PC-3 (cell line): ENCODE measurements at regions not wholly inside any gene's neighbourhood (a gene's known extent, or its start where the extent isn't known, plus 50 kb on each side); places are given as distances from the start of the nearest gene placed in this dataset.

Source experiments
- ATAC-seq: fragments of 200-7000 bp; cut with Tn5 transposase; 2 replicates; pipeline ENCODE4 v1.9.1; 2020; ENCODE audit warnings: mild to moderate bottlenecking, moderate library complexity
- BruUV-seq: library from RNA; stranded (reverse); fragments of 400-500 nt; replicated peaks from 2 replicates; lab custom pipeline; 2021; lab: Mats Ljungman, UMichigan
- CTCF ChIA-PET: fragments of 300-600 bp; sonication (Branson Sonifier 250); formaldehyde crosslinking; loops from one replicate; lab custom pipeline; 2022; ENCODE audit warnings: antibody characterized with exemption; lab: Charles Lee
- POLR2A ChIA-PET: fragments of 300-600 bp; sonication (Branson Sonifier 250); formaldehyde crosslinking; loops from one replicate; lab custom pipeline; 2022; ENCODE audit warnings: antibody characterized with exemption; ENCODE audit not compliant: unreplicated experiment; lab: Charles Lee
- DNase-seq: peaks from one replicate; pipeline ENCODE4 v3.0.0-alpha.2; 2015
- H2AFZ ChIP-seq: fragments of 300-600 bp; sonication (generic); 2 replicates; pipeline ENCODE4 v1.6.0; 2016; ENCODE audit warnings: antibody characterized with exemption, low read length
- H3F3A ChIP-seq: fragments of 300-600 bp; sonication (generic); one replicate; pipeline ENCODE4 v1.6.0; 2017; ENCODE audit warnings: antibody characterized with exemption, low read length, control low read depth, mild to moderate bottlenecking; ENCODE audit not compliant: unreplicated experiment
- H3K27ac ChIP-seq: fragments of 300-600 bp; sonication (generic); 2 replicates; pipeline ENCODE4 v1.5.1; 2016; ENCODE audit warnings: mild to moderate bottlenecking, low read length
- H3K27me3 ChIP-seq: fragments of 300-600 bp; sonication (generic); 2 replicates; pipeline ENCODE4 v1.6.1; 2016; ENCODE audit warnings: low read length, mixed read lengths
- H3K36me3 ChIP-seq: fragments of 300-600 bp; sonication (generic); 2 replicates; pipeline ENCODE4 v1.6.1; 2016; ENCODE audit warnings: low read depth, mixed run types, low read length, mixed read lengths
- H3K4me1 ChIP-seq: fragments of 300-600 bp; sonication (generic); 2 replicates; pipeline ENCODE4 v1.5.1; 2016; ENCODE audit warnings: low read length; ENCODE audit not compliant: insufficient read depth
- H3K4me2 ChIP-seq: fragments of 300-600 bp; sonication (generic); 2 replicates; pipeline ENCODE4 v1.6.0; 2016; ENCODE audit warnings: low read length
- H3K4me3 ChIP-seq: fragments of 300-600 bp; sonication (generic); 2 replicates; pipeline ENCODE4 v1.5.1; 2016; ENCODE audit warnings: mild to moderate bottlenecking, low read length, mixed read lengths
- H3K79me2 ChIP-seq: fragments of 300-600 bp; sonication (generic); 2 replicates; pipeline ENCODE4 v1.6.1; 2017; ENCODE audit warnings: low read length, mixed read lengths
- H3K9ac ChIP-seq: fragments of 300-600 bp; sonication (generic); 2 replicates; pipeline ENCODE4 v1.6.0; 2016; ENCODE audit warnings: mild to moderate bottlenecking, low read length
- H3K9me2 ChIP-seq: fragments of 300-600 bp; sonication (generic); replicated peaks from 2 replicates; pipeline ENCODE4 v1.6.1; 2016; ENCODE audit warnings: mixed run types, low read length, mixed read lengths
- H3K9me3 ChIP-seq: fragments of 300-600 bp; sonication (generic); 2 replicates; pipeline ENCODE4 v1.6.1; 2016; ENCODE audit warnings: low read length, mixed read lengths
- H4K20me1 ChIP-seq: fragments of 300-600 bp; sonication (generic); 2 replicates; pipeline ENCODE4 v1.6.1; 2016; ENCODE audit warnings: low read length, mixed read lengths
- EZH2 ChIP-seq: fragments of 300-600 bp; sonication (generic); IDR thresholded peaks from one replicate; pipeline ENCODE4 v1.6.1; 2017; ENCODE audit warnings: antibody characterized with exemption, mild to moderate bottlenecking, low read length; ENCODE audit not compliant: unreplicated experiment
- EZH2phosphoT487 ChIP-seq: fragments of 300-600 bp; sonication (generic); IDR thresholded peaks from 2 replicates; pipeline ENCODE4 v1.6.1; 2018; ENCODE audit warnings: mild to moderate bottlenecking, antibody characterized with exemption, low read length, borderline replicate concordance
- intact Hi-C: fragments of 100-400 bp; cut with micrococcal nuclease; formaldehyde crosslinking; loops from 2 replicates; pipeline ENCODE4 v1.9.0; 2023
- TF ChIP-seq, protein P1 (sequence below): fragments of 300-600 bp; sonication (generic); conservative IDR thresholded peaks from 2 replicates; pipeline ENCODE4 v1.5.1; 2017; ENCODE audit warnings: antibody characterized with exemption, low read depth, mild to moderate bottlenecking, low read length

DNA sequence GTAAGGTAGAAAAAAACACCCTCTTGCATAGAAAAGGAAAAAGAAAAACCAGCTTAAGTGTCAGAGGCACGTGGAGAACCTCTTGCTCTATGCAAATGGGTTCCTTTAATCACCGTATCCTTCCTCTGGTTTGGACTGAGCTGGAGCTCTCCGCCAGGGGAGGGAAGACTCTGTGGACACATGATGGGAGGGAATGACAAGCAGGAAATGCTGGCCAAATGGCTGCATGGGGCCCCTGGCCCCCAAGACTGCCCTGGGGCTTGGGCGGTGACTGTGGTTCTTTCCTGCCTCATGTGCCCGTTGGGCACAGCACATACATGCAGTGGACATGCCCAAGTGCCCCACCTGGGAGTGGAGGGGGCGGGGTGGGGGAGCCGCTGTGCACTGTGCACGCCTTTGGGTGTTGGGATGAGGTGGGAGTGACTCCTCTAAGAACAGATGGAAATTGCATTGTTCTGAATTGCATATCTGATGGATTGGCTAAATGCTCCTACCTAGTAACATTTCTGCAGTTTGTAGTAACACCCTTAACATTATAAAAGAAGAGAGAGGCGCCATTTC is 166.4 kb upstream of the AVPR1A start:
- ATAC-seq: no peak

DNA sequence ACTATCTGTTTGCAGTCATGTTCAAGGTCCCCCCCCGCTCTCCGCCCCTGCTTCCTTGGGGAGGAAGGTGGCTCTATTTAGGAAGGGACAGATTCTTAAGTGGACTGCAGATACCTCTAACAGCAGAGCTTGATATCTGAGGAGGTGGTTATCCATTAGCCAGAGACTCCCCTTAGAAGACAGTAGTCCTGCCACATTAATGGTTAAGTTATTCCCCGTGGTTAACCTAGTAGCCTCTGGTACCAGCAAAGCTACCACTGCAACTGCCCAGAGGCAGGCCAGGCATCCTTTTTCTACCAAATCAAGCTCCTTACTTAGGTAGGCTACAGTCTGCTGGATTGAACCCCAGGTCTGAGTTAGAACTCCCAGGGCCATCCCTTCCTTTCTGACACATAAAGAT is 162.1 kb upstream of the AVPR1A start:
- ATAC-seq (no peak), DNase-seq (no peak)
- Histone ChIP-seq H3K4me2 (no peak overlapping the region), H3K4me1 (no peaks in the 10 kb centered on the region), H4K20me1 (no peaks in the 10 kb centered on the region), H3K27me3 (peaks cover 14% of the 10 kb centered on the region), H3K9me3 (no peaks in the 10 kb centered on the region), H3K9me2 (no peaks in the 10 kb centered on the region), H3K36me3 (no peaks in the 10 kb centered on the region), H3K9ac (no peak overlapping the region), H3K4me3 (no peak overlapping the region), H2AFZ (no peak overlapping the region), H3F3A (no peaks in the 10 kb centered on the region), H3K27ac (no peak overlapping the region), H3K79me2 (no peaks in the 10 kb centered on the region)
- no TSS peak for BruUV-seq
- no peak for TF ChIP-seq EZH2
- TF ChIP-seq EZH2phosphoT487: no peak
- TF ChIP-seq, protein P1, sequence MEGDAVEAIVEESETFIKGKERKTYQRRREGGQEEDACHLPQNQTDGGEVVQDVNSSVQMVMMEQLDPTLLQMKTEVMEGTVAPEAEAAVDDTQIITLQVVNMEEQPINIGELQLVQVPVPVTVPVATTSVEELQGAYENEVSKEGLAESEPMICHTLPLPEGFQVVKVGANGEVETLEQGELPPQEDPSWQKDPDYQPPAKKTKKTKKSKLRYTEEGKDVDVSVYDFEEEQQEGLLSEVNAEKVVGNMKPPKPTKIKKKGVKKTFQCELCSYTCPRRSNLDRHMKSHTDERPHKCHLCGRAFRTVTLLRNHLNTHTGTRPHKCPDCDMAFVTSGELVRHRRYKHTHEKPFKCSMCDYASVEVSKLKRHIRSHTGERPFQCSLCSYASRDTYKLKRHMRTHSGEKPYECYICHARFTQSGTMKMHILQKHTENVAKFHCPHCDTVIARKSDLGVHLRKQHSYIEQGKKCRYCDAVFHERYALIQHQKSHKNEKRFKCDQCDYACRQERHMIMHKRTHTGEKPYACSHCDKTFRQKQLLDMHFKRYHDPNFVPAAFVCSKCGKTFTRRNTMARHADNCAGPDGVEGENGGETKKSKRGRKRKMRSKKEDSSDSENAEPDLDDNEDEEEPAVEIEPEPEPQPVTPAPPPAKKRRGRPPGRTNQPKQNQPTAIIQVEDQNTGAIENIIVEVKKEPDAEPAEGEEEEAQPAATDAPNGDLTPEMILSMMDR: no peak
- POLR2A ChIA-PET: no interaction called here
- CTCF ChIA-PET: no interaction called here
- intact Hi-C loops: no loop called here

More for the DNA sequence above, 166.4 kb upstream of the AVPR1A start:
- no peaks in the 10 kb centered on the region for H3K9me3 ChIP-seq
- ChIA-PET CTCF (no interaction called here), POLR2A (no interaction called here)
- BruUV-seq: no TSS peak
- H3K4me3 ChIP-seq: no peak overlapping the region
- intact Hi-C loops: no loop called here
- H3K79me2 ChIP-seq: no peaks in the 10 kb centered on the region
- no peak overlapping the region for H3K9ac ChIP-seq
- no peaks in the 10 kb centered on the region for H3K9me2 ChIP-seq
- DNase-seq: no peak
- H3K27me3 ChIP-seq: no peaks in the 10 kb centered on the region
- H3K4me1 ChIP-seq: peaks cover 4% of the 10 kb centered on the region; the same call in 1 of the 2 replicates
- H3K27ac ChIP-seq: no peak overlapping the region
- no peak overlapping the region for H3K4me2 ChIP-seq
- H3K36me3 ChIP-seq: no peaks in the 10 kb centered on the region
- TF ChIP-seq EZH2: no peak
- TF ChIP-seq EZH2phosphoT487: no peak
- TF ChIP-seq, protein P1: no peak
- no peaks in the 10 kb centered on the region for H4K20me1 ChIP-seq
- no peaks in the 10 kb centered on the region for H3F3A ChIP-seq
- no peak overlapping the region for H2AFZ ChIP-seq

DNA sequence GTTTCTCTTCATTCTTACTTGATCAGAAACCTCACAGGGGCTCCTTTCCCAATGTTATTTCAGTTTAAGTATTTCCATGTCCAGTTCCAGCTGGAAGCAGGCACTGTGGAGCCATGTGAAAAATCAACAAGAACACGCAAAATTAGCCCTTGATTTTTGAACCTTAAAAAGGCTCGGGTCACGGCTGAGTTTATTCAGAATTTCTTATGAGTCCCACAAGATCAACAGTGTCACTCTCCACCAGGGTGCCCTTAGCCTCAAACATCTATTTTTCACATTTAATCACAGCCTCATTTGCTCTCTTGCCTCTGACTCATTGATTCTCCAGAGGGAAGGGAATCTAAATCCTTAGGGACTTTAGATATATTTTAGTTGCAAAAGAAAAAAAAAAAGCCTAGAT is 157.7 kb upstream of the AVPR1A start:
- Histone ChIP-seq H3K9me2 (no peaks in the 10 kb centered on the region), H3K4me1 (no peaks in the 10 kb centered on the region), H2AFZ (no peak overlapping the region), H3K4me2 (no peak overlapping the region), H3K79me2 (no peaks in the 10 kb centered on the region), H3K9me3 (no peaks in the 10 kb centered on the region), H3K27ac (no peak overlapping the region), H3K27me3 (peaks cover 53% of the 10 kb centered on the region), H3K36me3 (no peaks in the 10 kb centered on the region), H4K20me1 (no peaks in the 10 kb centered on the region), H3K4me3 (no peak overlapping the region), H3F3A (no peaks in the 10 kb centered on the region), H3K9ac (no peak overlapping the region)
- no TSS peak for BruUV-seq
- TF ChIP-seq, protein P1: no peak
- TF ChIP-seq EZH2phosphoT487 (no peak), EZH2 (no peak)
- DNase-seq (no peak), ATAC-seq (no peak)
- intact Hi-C loops: no loop called here
- POLR2A ChIA-PET: no interaction called here
- CTCF ChIA-PET: no interaction called here
